SH-SY5Y (cell line): ENCODE measurements at regions not wholly inside any gene's neighbourhood (a gene's known extent, or its start where the extent isn't known, plus 50 kb on each side); places are given as distances from the start of the nearest gene placed in this dataset.

Source experiments
- GATA2 ChIP-seq: IDR thresholded peaks from 2 replicates; pipeline ENCODE4 v1.6.1; 2011; ENCODE audit warnings: mild to moderate bottlenecking, low read depth, low read length
- GATA3 ChIP-seq: IDR thresholded peaks from 2 replicates; pipeline ENCODE4 v1.6.1; 2011; ENCODE audit warnings: low read depth, mild to moderate bottlenecking, low read length, moderate library complexity

DNA sequence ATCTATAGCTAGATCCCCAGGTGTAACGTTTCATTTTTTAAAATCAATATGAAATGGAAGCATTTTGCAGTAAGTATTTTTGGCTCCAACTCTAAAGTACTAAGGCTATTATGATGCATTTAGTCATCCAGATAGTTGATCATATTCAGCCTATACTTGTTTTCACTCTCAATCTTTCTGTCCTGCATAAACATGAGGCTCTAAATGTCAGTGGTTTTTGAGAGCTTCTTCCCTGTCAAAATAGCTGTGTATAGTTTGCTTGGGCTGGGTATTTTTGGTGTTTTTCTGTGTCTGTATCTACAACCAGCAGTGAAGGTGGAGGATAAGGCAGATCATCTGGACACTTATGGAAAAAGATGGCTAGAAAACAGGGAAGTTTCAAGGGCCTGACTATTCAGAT lies 128.0 kb downstream of the LRRN1 start:
- no peak for TF ChIP-seq GATA2
- no peak for TF ChIP-seq GATA3
